ENCODE measurements at regions not wholly inside any gene's neighbourhood (a gene's known extent, or its start where the extent isn't known, plus 50 kb on each side); places are given as distances from the start of the nearest gene placed in this dataset.

DNA sequence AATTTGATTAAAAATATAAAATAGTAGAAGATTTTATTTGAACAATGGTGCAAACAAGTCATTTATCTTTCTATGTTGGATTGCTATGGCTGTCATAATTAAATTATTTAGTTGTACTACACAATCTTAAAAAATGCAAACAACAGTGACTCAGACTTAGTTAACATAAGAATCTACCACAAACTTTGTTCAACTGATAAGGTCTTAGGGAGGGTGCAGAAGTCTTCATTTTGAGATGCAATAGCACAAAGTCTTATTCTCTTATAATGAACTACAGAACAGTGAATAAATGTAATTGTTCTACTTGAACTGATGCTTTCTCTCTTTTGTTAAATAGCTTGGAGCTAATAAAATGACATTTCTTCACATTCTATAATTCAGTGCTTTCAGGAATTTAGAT is 482.8 kb upstream of the NAALADL2 start:
- Histone ChIP-seq H2AFZ (ENCODE audit: control insufficient read depth, low read depth, low read length) (no peak overlapping the region), H3K27ac (ENCODE audit: control insufficient read depth, insufficient read depth) (no peak overlapping the region), H3K4me3 (no peak overlapping the region), H3K4me1 (ENCODE audit: control insufficient read depth, insufficient read depth, low read length) (no peaks in the 10 kb centered on the region), H3K9me3 (replicated peaks; ENCODE audit: control insufficient read depth, insufficient read depth, low read length) (no peaks in the 10 kb centered on the region), H3K36me3 (ENCODE audit: control insufficient read depth in 2 of 2, insufficient read depth in 2 of 2, low read length in 1 of 2) (no peaks in the 10 kb centered on the region), H4K20me1 (ENCODE audit: control insufficient read depth, insufficient read depth) (no peaks in the 10 kb centered on the region), H3K27me3 (replicated peaks in 1 of 2; ENCODE audit: control insufficient read depth in 2 of 2, insufficient read depth in 2 of 2, low read length in 1 of 2) (no peaks in the 10 kb centered on the region), H3K79me2 (ENCODE audit: control insufficient read depth, insufficient read depth, low read length) (no peaks in the 10 kb centered on the region), H3K4me2 (ENCODE audit: control insufficient read depth, insufficient read depth) (no peak overlapping the region), H3K9ac (ENCODE audit: control insufficient read depth, insufficient read depth, low read length) (no peak overlapping the region)
- CTCF ChIA-PET, result no interaction called here
- no TSS peak for BruUV-seq (replicated peaks)
- in situ Hi-C loops (cut with MboI) (no loop called here), intact Hi-C loops (cut with micrococcal nuclease; ENCODE audit: unreplicated experiment) (no loop called here)
- DNase-seq (ENCODE audit: low read depth, low spot score), result no peak
- ATAC-seq, result no peak
- RAD21 ChIA-PET (ENCODE audit: unreplicated experiment), result no interaction called here
- POLR2A ChIA-PET, result no interaction called here
- FAIRE-seq, result no peak
- TF ChIP-seq, protein P1, sequence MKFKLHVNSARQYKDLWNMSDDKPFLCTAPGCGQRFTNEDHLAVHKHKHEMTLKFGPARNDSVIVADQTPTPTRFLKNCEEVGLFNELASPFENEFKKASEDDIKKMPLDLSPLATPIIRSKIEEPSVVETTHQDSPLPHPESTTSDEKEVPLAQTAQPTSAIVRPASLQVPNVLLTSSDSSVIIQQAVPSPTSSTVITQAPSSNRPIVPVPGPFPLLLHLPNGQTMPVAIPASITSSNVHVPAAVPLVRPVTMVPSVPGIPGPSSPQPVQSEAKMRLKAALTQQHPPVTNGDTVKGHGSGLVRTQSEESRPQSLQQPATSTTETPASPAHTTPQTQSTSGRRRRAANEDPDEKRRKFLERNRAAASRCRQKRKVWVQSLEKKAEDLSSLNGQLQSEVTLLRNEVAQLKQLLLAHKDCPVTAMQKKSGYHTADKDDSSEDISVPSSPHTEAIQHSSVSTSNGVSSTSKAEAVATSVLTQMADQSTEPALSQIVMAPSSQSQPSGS (IDR thresholded peaks at IDR 0.05; ENCODE audit: low read length), result no peak
- TF ChIP-seq NR2C1 (IDR thresholded peaks at IDR 0.05) (no peak), NR2F1 (conservative IDR thresholded peaks at IDR 0.05) (no peak), CEBPZ (IDR thresholded peaks at IDR 0.05; ENCODE audit: low read depth, low read length) (no peak), BMI1 (IDR thresholded peaks at IDR 0.05; ENCODE audit: borderline replicate concordance) (no peak), RBBP5 (conservative IDR thresholded peaks at IDR 0.05) (no peak), TCF3 (IDR thresholded peaks at IDR 0.05; ENCODE audit: borderline replicate concordance, insufficient read depth, low read depth, low read length) (no peak), IKZF1 (conservative IDR thresholded peaks at IDR 0.05) (no peak), SUZ12 (IDR thresholded peaks at IDR 0.05; ENCODE audit: unreplicated experiment) (no peak), USF2 (IDR thresholded peaks at IDR 0.05; ENCODE audit: borderline replicate concordance, low read depth, low read length) (no peak), STAT1 (conservative IDR thresholded peaks at IDR 0.05) (no peak), DPF2 (IDR thresholded peaks at IDR 0.05) (no peak), ZNF217 (IDR thresholded peaks at IDR 0.05) (no peak), IKZF2 (IDR thresholded peaks at IDR 0.05) (no peak), ZNF207 (IDR thresholded peaks at IDR 0.05; ENCODE audit: borderline replicate concordance) (no peak)
- TF ChIP-seq, protein P2, sequence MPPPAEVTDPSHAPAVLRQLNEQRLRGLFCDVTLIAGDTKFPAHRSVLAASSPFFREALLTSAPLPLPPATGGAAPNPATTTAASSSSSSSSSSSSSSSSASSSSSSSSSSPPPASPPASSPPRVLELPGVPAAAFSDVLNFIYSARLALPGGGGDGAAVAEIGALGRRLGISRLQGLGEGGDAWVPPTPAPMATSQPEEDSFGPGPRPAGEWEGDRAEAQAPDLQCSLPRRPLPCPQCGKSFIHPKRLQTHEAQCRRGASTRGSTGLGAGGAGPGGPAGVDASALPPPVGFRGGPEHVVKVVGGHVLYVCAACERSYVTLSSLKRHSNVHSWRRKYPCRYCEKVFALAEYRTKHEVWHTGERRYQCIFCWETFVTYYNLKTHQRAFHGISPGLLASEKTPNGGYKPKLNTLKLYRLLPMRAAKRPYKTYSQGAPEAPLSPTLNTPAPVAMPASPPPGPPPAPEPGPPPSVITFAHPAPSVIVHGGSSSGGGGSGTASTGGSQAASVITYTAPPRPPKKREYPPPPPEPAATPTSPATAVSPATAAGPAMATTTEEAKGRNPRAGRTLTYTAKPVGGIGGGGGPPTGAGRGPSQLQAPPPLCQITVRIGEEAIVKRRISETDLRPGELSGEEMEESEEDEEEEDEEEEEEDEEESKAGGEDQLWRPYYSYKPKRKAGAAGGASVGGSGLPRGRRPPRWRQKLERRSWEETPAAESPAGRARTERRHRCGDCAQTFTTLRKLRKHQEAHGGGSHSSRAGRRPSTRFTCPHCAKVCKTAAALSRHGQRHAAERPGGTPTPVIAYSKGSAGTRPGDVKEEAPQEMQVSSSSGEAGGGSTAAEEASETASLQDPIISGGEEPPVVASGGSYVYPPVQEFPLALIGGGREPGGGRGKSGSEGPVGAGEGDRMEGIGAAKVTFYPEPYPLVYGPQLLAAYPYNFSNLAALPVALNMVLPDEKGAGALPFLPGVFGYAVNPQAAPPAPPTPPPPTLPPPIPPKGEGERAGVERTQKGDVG (CRISPR knock-in tag; IDR thresholded peaks at IDR 0.05), result no peak
- SMC1A ChIA-PET (ENCODE audit: uncharacterized antibody, unreplicated experiment), result no interaction called here
